Mesenchymal stem cell (in vitro differentiated cells and primary cell): ENCODE measurements at regions not wholly inside any gene's neighbourhood (a gene's known extent, or its start where the extent isn't known, plus 50 kb on each side); places are given as distances from the start of the nearest gene placed in this dataset.

ENCODE experiments used
- DNase-seq: peaks from one replicate; pipeline ENCODE4 v3.0.0-alpha.2; 2013
- H2AFZ ChIP-seq: one replicate; pipeline ENCODE4 v1.6.1; 2013; ENCODE audit warnings: low read depth, mild to moderate bottlenecking, control low read depth, inconsistent platforms, low read length, moderate library complexity
- H2AK5ac ChIP-seq: 2 replicates; pipeline ENCODE4 v1.6.1; 2013; ENCODE audit warnings: low read length, moderate library complexity, mild to moderate bottlenecking, inconsistent platforms; ENCODE audit not compliant: severe bottlenecking
- H2BK120ac ChIP-seq: one replicate; pipeline ENCODE4 v1.6.1; 2013; ENCODE audit warnings: low read depth, mild to moderate bottlenecking, inconsistent platforms, low read length, moderate library complexity
- H2BK12ac ChIP-seq, 2 experiments: one replicate each; pipeline ENCODE4 v1.6.1; 2013; ENCODE audit warnings: inconsistent platforms in 2 of 2, low read length in 2 of 2, mild to moderate bottlenecking in 2 of 2, moderate library complexity in 2 of 2, control low read depth in 1 of 2
- H2BK15ac ChIP-seq: one replicate; pipeline ENCODE4 v1.6.1; 2013; ENCODE audit warnings: mild to moderate bottlenecking, low read depth, inconsistent platforms; ENCODE audit not compliant: poor library complexity, severe bottlenecking
- H2BK5ac ChIP-seq: 2 replicates; pipeline ENCODE4 v1.6.1; 2013; ENCODE audit warnings: low read depth, mild to moderate bottlenecking, low read length, control low read depth, inconsistent platforms; ENCODE audit not compliant: poor library complexity, severe bottlenecking
- H3K14ac ChIP-seq, 2 experiments: one replicate each; pipeline ENCODE4 v1.6.1; 2013; ENCODE audit warnings: inconsistent platforms in 2 of 2, low read length in 2 of 2, control low read depth in 1 of 2, mild to moderate bottlenecking in 1 of 2, moderate library complexity in 1 of 2
- H3K18ac ChIP-seq, 2 experiments: one replicate each; pipeline ENCODE4 v1.6.1; 2013; ENCODE audit warnings: inconsistent platforms in 2 of 2, low read length in 2 of 2, control low read depth in 1 of 2, low read depth in 1 of 2, mild to moderate bottlenecking in 1 of 2
- H3K23ac ChIP-seq, 2 experiments: one replicate each; pipeline ENCODE4 v1.6.1; 2013; ENCODE audit warnings: inconsistent platforms in 2 of 2, low read length in 2 of 2, mild to moderate bottlenecking in 2 of 2, moderate library complexity in 2 of 2, control low read depth in 1 of 2
- H3K27ac ChIP-seq: 2 replicates; pipeline ENCODE4 v1.5.1; 2013; ENCODE audit warnings: mild to moderate bottlenecking, moderate library complexity, low read length, control low read depth, inconsistent platforms; ENCODE audit not compliant: poor library complexity, severe bottlenecking
- H3K27me3 ChIP-seq, 2 experiments: 2 replicates each; pipeline versions ENCODE4 v1.6.1 to v1.7.0; 2013; ENCODE audit warnings: low read length in 2 of 2, mild to moderate bottlenecking in 2 of 2, moderate library complexity in 2 of 2, control low read depth in 1 of 2, inconsistent platforms in 1 of 2; ENCODE audit not compliant: control insufficient read depth in 1 of 2, insufficient read depth in 1 of 2
- H3K36me3 ChIP-seq, 2 experiments: 2 replicates each; pipeline versions ENCODE4 v1.6.1 to v1.7.0; 2013; ENCODE audit warnings: low read length in 2 of 2, control low read depth in 1 of 2, inconsistent platforms in 1 of 2, low read depth in 1 of 2, mild to moderate bottlenecking in 1 of 2; ENCODE audit not compliant: insufficient read depth in 2 of 2, control insufficient read depth in 1 of 2
- H3K4ac ChIP-seq, 2 experiments: one replicate each; pipeline ENCODE4 v1.6.1; 2013; ENCODE audit warnings: inconsistent platforms in 2 of 2, low read length in 2 of 2, mild to moderate bottlenecking in 2 of 2, moderate library complexity in 2 of 2, control low read depth in 1 of 2, low read depth in 1 of 2
- H3K4me1 ChIP-seq: 2 replicates; pipeline ENCODE4 v1.6.1; 2013; ENCODE audit warnings: low read depth, low read length, control low read depth; ENCODE audit not compliant: control insufficient read depth, insufficient read depth
- H3K4me2 ChIP-seq: 2 replicates; pipeline ENCODE4 v1.6.1; 2013; ENCODE audit warnings: low read length, mild to moderate bottlenecking, inconsistent platforms; ENCODE audit not compliant: poor library complexity, severe bottlenecking
- H3K4me3 ChIP-seq, 2 experiments: 2 replicates each; pipeline versions ENCODE4 v1.5.1 to v1.7.0; 2013; ENCODE audit warnings: low read length in 2 of 2, mild to moderate bottlenecking in 2 of 2, control low read depth in 1 of 2, low read depth in 1 of 2; ENCODE audit not compliant: insufficient read depth in 1 of 2
- H3K79me1 ChIP-seq: replicated peaks from 2 replicates; pipeline ENCODE4 v1.6.1; 2013; ENCODE audit warnings: mild to moderate bottlenecking, control low read depth, low read length, inconsistent platforms; ENCODE audit not compliant: poor library complexity, severe bottlenecking
- H3K9ac ChIP-seq: 2 replicates; pipeline ENCODE4 v1.7.0; 2013; ENCODE audit warnings: mild to moderate bottlenecking, low read length, moderate library complexity
- H3K9me3 ChIP-seq: 2 replicates; pipeline ENCODE4 v1.7.0; 2013; ENCODE audit warnings: mild to moderate bottlenecking, low read length; ENCODE audit not compliant: control insufficient read depth
- H4K8ac ChIP-seq: one replicate; pipeline ENCODE4 v1.6.1; 2013; ENCODE audit warnings: inconsistent platforms, mild to moderate bottlenecking, low read length, moderate library complexity
- H4K91ac ChIP-seq: one replicate; pipeline ENCODE4 v1.6.1; 2013; ENCODE audit warnings: mild to moderate bottlenecking, low read length, inconsistent platforms
- WGBS: methylation state at CpG from one replicate; pipeline ENCODE4 v1.1.7; 2013; ENCODE audit warnings: mixed read lengths; 5-methylcytosine and 5-hydroxymethylcytosine counted together

DNA sequence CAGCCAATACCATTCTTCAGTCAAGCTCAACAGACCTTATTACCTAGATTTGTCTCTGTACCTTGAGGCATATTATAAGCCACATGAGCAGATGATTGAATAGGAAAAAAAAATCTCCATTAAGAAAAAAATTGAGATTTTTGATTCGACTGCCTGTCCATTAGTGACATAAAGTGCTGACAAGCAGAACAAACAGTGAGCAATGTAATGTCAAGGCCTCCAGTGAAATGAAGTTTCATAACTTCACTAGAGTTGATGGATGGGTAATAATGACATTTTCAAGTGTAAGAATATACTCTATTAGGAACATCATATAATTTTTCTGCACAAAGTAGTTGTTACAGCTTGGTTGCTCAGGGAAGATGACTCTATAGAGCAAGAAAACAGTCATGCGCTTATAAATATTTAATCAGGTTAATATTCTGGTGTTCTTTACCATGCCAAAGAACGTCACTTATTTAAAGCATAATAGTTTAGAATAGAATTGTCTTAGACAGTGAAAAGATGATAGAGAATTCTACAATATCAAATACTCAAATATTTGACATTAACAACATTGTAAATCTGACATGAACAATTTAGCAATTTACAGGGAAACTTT is 783.7 kb downstream of the EPHA7 start:
- Histone ChIP-seq H3K36me3 (no peaks in the 10 kb centered on the region), H3K79me1 (no peaks in the 10 kb centered on the region), H2AK5ac (no peak overlapping the region), H2BK12ac (no peak overlapping the region), H3K27ac (no peak overlapping the region), H3K4me3 (no peak overlapping the region), H2BK5ac (no peak overlapping the region), H3K18ac (no peak overlapping the region), H3K9ac (no peak overlapping the region), H2AFZ (no peak overlapping the region), H3K23ac (no peak overlapping the region), H2BK15ac (no peak overlapping the region), H3K4ac (no peak overlapping the region), H4K91ac (no peak overlapping the region), H2BK120ac (no peak overlapping the region), H3K4me2 (no peak overlapping the region), H4K8ac (no peak overlapping the region), H3K27me3 (no peaks in the 10 kb centered on the region), H3K14ac (no peak overlapping the region), H3K9me3 (no peaks in the 10 kb centered on the region), H3K4me1 (no peaks in the 10 kb centered on the region)
- DNase-seq: no peak
- 100% methylated on average over 1 of the region's 3 CpGs for WGBS

GRCh38 chr6:92634561-92634960 is 784.8 kb downstream of the EPHA7 start:
- Histone ChIP-seq H3K4me2 (no peak overlapping the region), H2BK12ac (no peak overlapping the region), H4K8ac (no peak overlapping the region), H2BK5ac (no peak overlapping the region), H3K14ac (no peak overlapping the region), H2AK5ac (no peak overlapping the region), H3K4me3 (no peak overlapping the region), H3K79me1 (no peaks in the 10 kb centered on the region), H2AFZ (no peak overlapping the region), H2BK15ac (no peak overlapping the region), H3K27me3 (no peaks in the 10 kb centered on the region), H3K4me1 (no peaks in the 10 kb centered on the region), H3K9me3 (no peaks in the 10 kb centered on the region), H3K36me3 (no peaks in the 10 kb centered on the region), H3K18ac (no peak overlapping the region), H3K9ac (no peak overlapping the region), H3K4ac (no peak overlapping the region), H4K91ac (no peak overlapping the region), H3K27ac (no peak overlapping the region), H2BK120ac (no peak overlapping the region), H3K23ac (no peak overlapping the region)
- WGBS: 0% methylated on average over 1 of the region's 3 CpGs
- no peak for DNase-seq

DNA sequence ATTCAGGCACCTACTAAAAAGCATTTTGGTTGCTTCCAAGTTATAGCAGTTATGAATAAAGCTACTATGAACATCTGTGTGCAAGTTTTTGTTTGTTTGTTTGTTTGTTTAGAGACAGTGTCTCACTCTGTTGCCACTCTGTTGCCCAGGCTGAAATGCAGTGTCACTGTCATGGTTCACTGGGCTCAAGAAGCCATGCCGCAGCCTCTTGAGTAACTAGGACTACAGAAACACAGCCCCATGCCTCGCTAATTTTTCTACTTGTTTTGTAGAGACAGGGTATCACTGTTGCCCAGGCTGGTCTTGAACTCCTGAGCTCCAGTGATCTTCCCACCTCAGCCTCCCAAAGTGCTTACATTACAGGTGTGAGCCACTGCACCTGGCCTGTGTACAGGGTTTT is 795.9 kb downstream of the EPHA7 start:
- peak overlapping the region; percentile 11 for H2AFZ ChIP-seq
- no peak overlapping the region for H3K9ac ChIP-seq
- no peak overlapping the region for H3K18ac ChIP-seq
- H4K8ac ChIP-seq: no peak overlapping the region
- no peak overlapping the region for H2AK5ac ChIP-seq
- no peaks in the 10 kb centered on the region for H3K36me3 ChIP-seq
- no peak overlapping the region for H3K4me2 ChIP-seq
- no peaks in the 10 kb centered on the region for H3K27me3 ChIP-seq
- H3K79me1 ChIP-seq: no peaks in the 10 kb centered on the region
- H3K4me3 ChIP-seq: no peak overlapping the region
- WGBS: 86% methylated on average over 2 of the region's 2 CpGs
- H3K23ac ChIP-seq: no peak overlapping the region
- no peak overlapping the region for H3K4ac ChIP-seq
- H3K27ac ChIP-seq: no peak overlapping the region
- H2BK120ac ChIP-seq: no peak overlapping the region
- H4K91ac ChIP-seq: no peak overlapping the region
- no peak overlapping the region for H2BK15ac ChIP-seq
- no peak for DNase-seq
- no peak overlapping the region for H2BK12ac ChIP-seq
- H3K9me3 ChIP-seq: peaks cover 3% of the 10 kb centered on the region
- no peaks in the 10 kb centered on the region for H3K4me1 ChIP-seq
- H3K14ac ChIP-seq: no peak overlapping the region
- H2BK5ac ChIP-seq: no peak overlapping the region

DNA sequence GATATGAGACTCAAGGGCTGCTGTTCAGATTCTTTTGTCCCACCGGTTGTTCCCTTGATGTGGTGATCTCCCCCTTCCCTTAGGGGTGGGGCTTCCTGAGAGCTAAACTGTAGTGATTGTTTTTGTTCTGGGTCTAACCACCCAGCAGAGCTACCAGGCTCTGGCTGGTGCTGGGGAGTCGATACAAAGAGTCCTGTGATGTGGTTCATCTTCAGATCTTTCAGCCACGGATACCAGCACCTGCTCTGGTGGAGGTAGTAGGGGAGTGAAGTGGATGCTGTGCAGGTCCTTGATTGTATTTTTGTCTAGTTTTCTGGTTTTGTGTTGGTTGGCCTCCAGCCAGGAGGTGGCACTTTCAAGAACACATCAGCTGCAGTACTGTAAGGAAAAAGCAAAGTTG is 801.6 kb downstream of the EPHA7 start:
- H3K4me2 ChIP-seq: no peak overlapping the region
- H2AK5ac ChIP-seq: no peak overlapping the region
- 95% methylated on average over 3 of the region's 3 CpGs for WGBS

More for the DNA sequence above, 801.6 kb downstream of the EPHA7 start:
- Histone ChIP-seq H3K36me3 (no peaks in the 10 kb centered on the region), H3K79me1 (no peaks in the 10 kb centered on the region), H3K4ac (no peak overlapping the region), H3K4me3 (no peak overlapping the region), H4K91ac (no peak overlapping the region), H3K9ac (no peak overlapping the region), H2BK120ac (no peak overlapping the region), H2BK5ac (no peak overlapping the region), H2AFZ (no peak overlapping the region), H3K4me1 (no peaks in the 10 kb centered on the region), H3K18ac (no peak overlapping the region), H3K27me3 (no peaks in the 10 kb centered on the region), H2BK15ac (no peak overlapping the region), H4K8ac (no peak overlapping the region), H3K27ac (no peak overlapping the region), H2BK12ac (no peak overlapping the region), H3K14ac (no peak overlapping the region), H3K9me3 (peaks cover 10% of the 10 kb centered on the region), H3K23ac (no peak overlapping the region)
- DNase-seq: no peak
